Tibial artery (tissue), 4 donors: ENCODE measurements at regions not wholly inside any gene's neighbourhood (a gene's known extent, or its start where the extent isn't known, plus 50 kb on each side); places are given as distances from the start of the nearest gene placed in this dataset.

ENCODE experiments used
- DNase-seq, 2 donors: peaks; one replicate each; pipeline ENCODE4 v3.0.0-alpha.2; 2019
- H3K27ac ChIP-seq, 2 donors: fragments of 200-600 bp; sonication (generic) in 1 of 2; 1 replicate in 1 of 2; 2 replicates in 1 of 2; pipeline ENCODE4 v1.5.1; 2018 to 2019; ENCODE audit warnings: mild to moderate bottlenecking in 1 of 2
- H3K27me3 ChIP-seq, 2 donors: fragments of 200-600 bp; sonication (generic) in 1 of 2; one replicate each; pipeline versions ENCODE4 v1.5.1 to v1.6.0; 2016 to 2019
- H3K36me3 ChIP-seq, 3 donors: fragments of 200-600 bp; sonication (generic) in 2 of 3; one replicate each; pipeline ENCODE4 v1.5.1; 2016 to 2019; ENCODE audit warnings: mild to moderate bottlenecking in 2 of 3
- H3K4me1 ChIP-seq, 4 donors: fragments of 200-600 bp; sonication (generic) in 2 of 4; 1 replicate in 3 of 4; 2 replicates in 1 of 4; pipeline ENCODE4 v1.5.1; 2016 to 2019
- H3K4me3 ChIP-seq, 2 donors: fragments of 200-600 bp; sonication (generic) in 1 of 2; 1 replicate in 1 of 2; 2 replicates in 1 of 2; pipeline ENCODE4 v1.5.1; 2018 to 2019; ENCODE audit warnings: mild to moderate bottlenecking in 2 of 2
- H3K9me3 ChIP-seq, 3 donors: fragments of 200-600 bp; sonication (generic) in 1 of 3; one replicate each; pipeline ENCODE4 v1.5.1; 2016 to 2019
- intact Hi-C: fragments of 100-400 bp; cut with DNase I; formaldehyde crosslinking; loops from one replicate; pipeline ENCODE4 v1.15.0; 2023; ENCODE audit warnings: low total_unique reads
- TF ChIP-seq, protein P1 (sequence below), 2 experiments: fragments of 200-600 bp in 1 of 2; fragments of 450-650 bp in 1 of 2; IDR thresholded peaks; one replicate each; pipeline ENCODE4 v1.5.1; 2017 to 2019; ENCODE audit warnings: antibody characterized with exemption in 2 of 2, mild to moderate bottlenecking in 1 of 2, moderate library complexity in 1 of 2

DNA sequence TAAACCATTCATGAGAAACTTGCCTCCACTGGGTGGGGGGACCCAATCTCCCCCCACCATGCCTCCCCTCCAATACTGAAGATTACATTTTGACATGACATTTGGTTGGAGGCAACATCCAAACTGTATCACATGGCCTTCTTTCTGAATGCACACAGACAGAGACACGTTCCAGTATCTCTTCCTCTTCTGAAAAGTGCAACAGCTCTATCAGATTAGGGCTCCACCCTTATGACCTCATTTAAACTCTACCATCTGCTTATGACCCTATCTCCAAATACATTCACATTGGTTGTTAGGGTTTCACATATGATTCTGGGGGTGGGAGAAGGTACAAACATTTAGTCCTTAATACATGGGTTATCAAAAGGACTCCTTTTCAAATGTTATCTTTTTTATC, 481.8 kb upstream of the NFIA start:
- DNase-seq, result no peak
- Histone ChIP-seq H3K4me1 (peaks cover 0 to 37% (median 19%) of the 10 kb centered on the region in 4 donors), H3K4me3 (no peak overlapping the region), H3K9me3 (no peaks in the 10 kb centered on the region), H3K27ac (peak overlapping the region; percentile 46 to 57), H3K36me3 (no peaks in the 10 kb centered on the region), H3K27me3 (no peaks in the 10 kb centered on the region)
- intact Hi-C loops, result no loop called here
- TF ChIP-seq, protein P1, sequence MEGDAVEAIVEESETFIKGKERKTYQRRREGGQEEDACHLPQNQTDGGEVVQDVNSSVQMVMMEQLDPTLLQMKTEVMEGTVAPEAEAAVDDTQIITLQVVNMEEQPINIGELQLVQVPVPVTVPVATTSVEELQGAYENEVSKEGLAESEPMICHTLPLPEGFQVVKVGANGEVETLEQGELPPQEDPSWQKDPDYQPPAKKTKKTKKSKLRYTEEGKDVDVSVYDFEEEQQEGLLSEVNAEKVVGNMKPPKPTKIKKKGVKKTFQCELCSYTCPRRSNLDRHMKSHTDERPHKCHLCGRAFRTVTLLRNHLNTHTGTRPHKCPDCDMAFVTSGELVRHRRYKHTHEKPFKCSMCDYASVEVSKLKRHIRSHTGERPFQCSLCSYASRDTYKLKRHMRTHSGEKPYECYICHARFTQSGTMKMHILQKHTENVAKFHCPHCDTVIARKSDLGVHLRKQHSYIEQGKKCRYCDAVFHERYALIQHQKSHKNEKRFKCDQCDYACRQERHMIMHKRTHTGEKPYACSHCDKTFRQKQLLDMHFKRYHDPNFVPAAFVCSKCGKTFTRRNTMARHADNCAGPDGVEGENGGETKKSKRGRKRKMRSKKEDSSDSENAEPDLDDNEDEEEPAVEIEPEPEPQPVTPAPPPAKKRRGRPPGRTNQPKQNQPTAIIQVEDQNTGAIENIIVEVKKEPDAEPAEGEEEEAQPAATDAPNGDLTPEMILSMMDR (IDR thresholded peaks at IDR 0.05), result no peak

DNA sequence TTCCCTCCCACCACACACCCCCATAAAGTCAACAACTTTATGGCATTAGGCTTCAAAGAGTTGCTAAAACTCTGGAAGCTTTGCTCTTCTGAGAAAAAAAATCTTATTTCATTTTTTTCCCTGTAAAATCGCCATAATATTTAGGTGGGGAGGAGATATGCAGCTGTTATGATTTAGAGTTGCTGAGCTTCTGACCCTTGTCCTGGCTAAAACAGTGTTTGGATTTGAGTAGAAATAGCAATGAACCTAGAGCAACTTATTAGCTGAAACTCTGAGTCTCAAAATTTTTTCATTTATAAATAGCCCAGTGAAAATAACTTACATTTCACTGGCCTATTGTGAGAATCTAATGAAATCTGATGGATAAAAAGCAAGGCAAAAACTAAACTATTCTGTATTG, 482.8 kb upstream of the NFIA start:
- TF ChIP-seq, protein P1 (IDR thresholded peaks at IDR 0.05), result no peak
- intact Hi-C loops, result no loop called here
- DNase-seq, result no peak
- Histone ChIP-seq H3K36me3 (no peaks in the 10 kb centered on the region), H3K27ac (peak overlapping the region; percentile 46 to 57), H3K4me1 (peaks cover 0 to 37% (median 19%) of the 10 kb centered on the region in 4 donors), H3K9me3 (no peaks in the 10 kb centered on the region), H3K27me3 (no peaks in the 10 kb centered on the region), H3K4me3 (no peak overlapping the region)

DNA sequence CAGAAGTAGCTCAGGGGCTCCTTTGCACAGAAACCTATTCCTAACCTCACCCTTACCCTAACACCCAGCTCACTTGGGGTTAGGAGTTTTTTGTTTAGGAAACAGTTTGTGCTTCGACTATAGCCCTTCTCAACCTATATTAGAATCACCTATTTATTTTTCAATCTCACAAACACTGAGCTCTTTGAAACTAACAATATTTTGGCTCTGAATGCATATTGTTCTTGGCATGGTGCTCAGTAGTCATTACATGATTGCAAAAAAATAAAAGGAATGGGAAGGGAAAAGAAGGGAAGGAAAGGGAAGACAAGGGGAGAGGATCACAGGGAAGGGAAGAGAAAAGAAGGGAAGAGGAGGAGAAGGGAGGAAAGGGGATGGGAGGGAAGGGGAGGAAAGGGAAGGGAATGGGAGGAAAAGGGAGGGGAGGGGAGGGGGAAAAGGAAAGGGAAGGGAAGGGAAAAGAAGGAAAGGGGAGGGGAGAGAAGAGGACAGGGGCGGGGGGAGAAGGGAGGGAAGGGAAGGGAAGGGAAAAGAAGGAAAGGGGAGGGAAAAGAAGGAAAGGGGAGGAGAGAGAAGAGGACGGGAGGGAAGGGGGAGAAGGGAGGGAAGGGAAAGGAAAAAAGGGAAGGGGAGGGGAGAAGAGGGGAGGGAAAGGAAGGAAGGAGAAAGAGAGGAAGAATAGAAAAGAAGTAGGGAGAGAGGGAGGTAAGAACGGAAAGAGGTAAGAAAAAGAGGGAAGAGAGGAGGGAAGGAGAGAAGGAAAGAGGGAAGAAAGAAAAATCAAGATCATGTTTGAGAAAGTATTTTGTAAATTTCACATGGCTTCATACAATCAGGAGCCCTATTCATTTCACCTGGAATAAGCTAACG, 484.1 kb upstream of the NFIA start:
- Histone ChIP-seq H3K36me3 (no peaks in the 10 kb centered on the region), H3K27me3 (no peaks in the 10 kb centered on the region), H3K9me3 (no peaks in the 10 kb centered on the region), H3K4me3 (no peak overlapping the region), H3K4me1 (peaks cover 0 to 37% (median 19%) of the 10 kb centered on the region in 4 donors), H3K27ac (peak overlapping the region in 1 of 2 donors; percentile 28)
- intact Hi-C loops, result no loop called here
- no peak for DNase-seq
- TF ChIP-seq, protein P1 (IDR thresholded peaks at IDR 0.05), result no peak

DNA sequence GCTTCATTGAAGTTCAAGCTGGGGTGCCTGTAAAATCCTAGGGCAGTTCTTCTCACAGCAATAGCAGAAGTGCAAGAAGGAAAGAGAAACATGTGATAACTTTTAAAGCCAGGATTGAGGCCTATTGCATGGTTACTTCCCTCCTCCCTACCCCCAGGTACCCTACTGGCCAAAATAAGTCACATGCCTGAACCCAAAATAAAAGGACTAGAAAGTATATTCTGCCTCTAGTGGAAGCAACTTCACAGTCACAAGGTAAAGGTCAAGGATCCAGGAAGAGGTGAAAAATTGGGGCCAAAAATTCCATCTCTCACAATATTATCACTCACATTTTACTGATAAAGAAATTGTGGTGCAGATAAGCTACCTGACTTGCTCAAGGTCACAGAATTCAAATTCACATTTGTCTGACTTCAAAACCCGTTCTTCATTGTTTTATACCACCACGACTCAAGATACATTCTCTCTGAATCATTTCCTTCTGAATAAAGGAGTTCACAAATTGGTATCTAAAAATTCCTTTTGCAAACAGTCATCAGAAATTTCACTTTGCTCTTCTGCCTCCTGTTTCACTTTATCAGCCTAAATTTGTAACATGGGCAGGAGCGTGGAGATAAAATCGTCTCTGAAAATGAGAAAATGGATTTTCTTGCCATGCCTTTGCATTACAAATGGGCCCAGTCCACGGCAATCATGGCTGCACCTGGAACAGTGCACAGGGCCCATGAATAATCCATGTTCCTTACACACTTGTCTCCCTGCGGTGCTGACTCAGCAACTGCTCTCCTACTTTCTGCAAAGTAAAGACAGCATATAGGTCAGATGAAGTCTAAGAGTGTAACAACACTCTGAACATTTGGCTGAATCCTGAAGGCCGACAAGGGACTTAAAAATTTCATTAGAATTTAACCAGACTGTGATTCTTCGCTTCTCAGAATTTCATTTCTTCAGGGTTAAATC, 485.3 kb upstream of the NFIA start:
- Histone ChIP-seq H3K27me3 (no peaks in the 10 kb centered on the region), H3K27ac (no peak overlapping the region), H3K4me1 (peaks cover 0 to 37% (median 19%) of the 10 kb centered on the region in 4 donors), H3K9me3 (no peaks in the 10 kb centered on the region), H3K36me3 (no peaks in the 10 kb centered on the region), H3K4me3 (no peak overlapping the region)
- TF ChIP-seq, protein P1 (IDR thresholded peaks at IDR 0.05), result no peak
- intact Hi-C loops, result no loop called here
- DNase-seq, result no peak

DNA sequence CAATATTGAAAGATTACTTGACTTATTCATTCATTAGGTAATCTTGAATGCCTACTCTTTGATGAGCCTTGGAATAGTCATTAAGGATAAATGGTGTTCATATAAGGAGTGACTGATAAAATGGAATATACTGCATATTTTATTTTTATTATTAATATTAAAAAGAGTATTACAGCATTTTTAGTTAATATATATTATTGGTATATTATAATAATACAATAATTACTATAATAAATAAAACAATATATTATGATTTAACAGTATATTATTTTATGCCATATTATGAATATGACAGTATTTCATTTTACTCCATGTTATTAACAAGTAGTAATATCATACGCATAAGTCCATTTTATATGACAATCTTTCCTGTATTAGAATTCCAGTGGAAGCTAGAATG, 490.8 kb upstream of the NFIA start:
- Histone ChIP-seq H3K27me3 (no peaks in the 10 kb centered on the region), H3K27ac (no peak overlapping the region), H3K36me3 (no peaks in the 10 kb centered on the region), H3K9me3 (no peaks in the 10 kb centered on the region), H3K4me3 (no peak overlapping the region), H3K4me1 (no peaks in the 10 kb centered on the region)
- TF ChIP-seq, protein P1 (IDR thresholded peaks at IDR 0.05), result no peak
- intact Hi-C loops, result no loop called here
- no peak for DNase-seq
